ENCODE measurements at regions not wholly inside any gene's neighbourhood (a gene's known extent, or its start where the extent isn't known, plus 50 kb on each side); places are given as distances from the start of the nearest gene placed in this dataset.

GRCh38 chr1:29520571-29521437 lies 284.5 kb downstream of the PTPRU start:
- peaks cover 4% of the 10 kb centered on the region for H3K27me3 Mint-ChIP-seq
- H3K4me1 Mint-ChIP-seq (ENCODE audit: low read depth) = peaks cover 2% of the 10 kb centered on the region

GRCh38 chr1:29519788-29520110 lies 283.4 kb downstream of the PTPRU start:
- Mint-ChIP-seq H3K27ac (no peak overlapping the region), H3K27me3 (peaks cover 5% of the 10 kb centered on the region), H3K4me1 (ENCODE audit: low read depth) (peaks cover 3% of the 10 kb centered on the region), H3K9me3 (ENCODE audit: low read depth) (no peaks in the 10 kb centered on the region), H3K36me3 (ENCODE audit: insufficient read depth) (no peaks in the 10 kb centered on the region), H3K4me3 (ENCODE audit: low read depth) (no peak overlapping the region)
- DNase-seq (ENCODE audit: low spot score, unreplicated experiment) = peak; percentile 6
- TF ChIP-seq CTCF (IDR thresholded peaks at IDR 0.05; ENCODE audit: unreplicated experiment) = no peak

More at GRCh38 chr1:29520571-29521437, 284.5 kb downstream of the PTPRU start:
- no peak overlapping the region for H3K4me3 Mint-ChIP-seq (ENCODE audit: low read depth)
- no peak for TF ChIP-seq CTCF (IDR thresholded peaks at IDR 0.05; ENCODE audit: unreplicated experiment)
- no peaks in the 10 kb centered on the region for H3K9me3 Mint-ChIP-seq (ENCODE audit: low read depth)
- H3K27ac Mint-ChIP-seq = no peak overlapping the region
- DNase-seq (ENCODE audit: low spot score, unreplicated experiment) = peak; percentile 5
- no peaks in the 10 kb centered on the region for H3K36me3 Mint-ChIP-seq (ENCODE audit: insufficient read depth)

- peak; percentile 4 for DNase-seq (ENCODE audit: low spot score, unreplicated experiment)
- H3K4me3 Mint-ChIP-seq (ENCODE audit: low read depth) = no peak overlapping the region
These were observed 282.9 kb downstream of the PTPRU start for GRCh38 chr1:29519108-29519787.

GRCh38 chr1:29518183-29518835 lies 282.0 kb downstream of the PTPRU start:
- peaks cover 7% of the 10 kb centered on the region for H3K27me3 Mint-ChIP-seq
- H3K27ac Mint-ChIP-seq = no peak overlapping the region
- TF ChIP-seq CTCF (IDR thresholded peaks at IDR 0.05; ENCODE audit: unreplicated experiment) = no peak
- H3K4me1 Mint-ChIP-seq (ENCODE audit: low read depth) = peaks cover 4% of the 10 kb centered on the region
- H3K36me3 Mint-ChIP-seq (ENCODE audit: insufficient read depth) = no peaks in the 10 kb centered on the region
- DNase-seq (ENCODE audit: low spot score, unreplicated experiment) = no peak
- no peak overlapping the region for H3K4me3 Mint-ChIP-seq (ENCODE audit: low read depth)
- H3K9me3 Mint-ChIP-seq (ENCODE audit: low read depth) = no peaks in the 10 kb centered on the region

More at GRCh38 chr1:29519108-29519787, 282.9 kb downstream of the PTPRU start:
- Mint-ChIP-seq H3K36me3 (ENCODE audit: insufficient read depth) (no peaks in the 10 kb centered on the region), H3K9me3 (ENCODE audit: low read depth) (no peaks in the 10 kb centered on the region), H3K27me3 (peaks cover 7% of the 10 kb centered on the region), H3K4me1 (ENCODE audit: low read depth) (peaks cover 4% of the 10 kb centered on the region), H3K27ac (no peak overlapping the region)
- no peak for TF ChIP-seq CTCF (IDR thresholded peaks at IDR 0.05; ENCODE audit: unreplicated experiment)

Data from progenitor cell of endocrine pancreas (in vitro differentiated cells).